SJSA1 (cell line): ENCODE measurements at regions not wholly inside any gene's neighbourhood (a gene's known extent, or its start where the extent isn't known, plus 50 kb on each side); places are given as distances from the start of the nearest gene placed in this dataset.
"Not testable (repeated sequence)": the region's sequence is repeated elsewhere in the genome, so short reads cannot be mapped to it uniquely, and the experiment has no call there.

Experiments used
- DNase-seq, 2 experiments: peaks; one replicate each; pipeline ENCODE4 v3.0.0-alpha.2; 2015 to 2020; ENCODE audit warnings: low spot score in 2 of 2, low read depth in 1 of 2
- H3K27ac ChIP-seq: fragments of 250-450 bp; sonication (Bioruptor Pico); 2 replicates; pipeline ENCODE4 v1.5.1; 2020; ENCODE audit warnings: mild to moderate bottlenecking, moderate library complexity
- H3K27me3 ChIP-seq: fragments of 250-450 bp; sonication (Bioruptor Pico); replicated peaks from 2 replicates; pipeline ENCODE4 v1.5.1; 2020; ENCODE audit warnings: mild to moderate bottlenecking, moderate library complexity
- H3K36me3 ChIP-seq: fragments of 250-450 bp; sonication (Bioruptor Pico); 2 replicates; pipeline ENCODE4 v1.5.1; 2020; ENCODE audit warnings: mild to moderate bottlenecking
- H3K4me1 ChIP-seq: fragments of 250-450 bp; sonication (Bioruptor Pico); replicated peaks from 2 replicates; pipeline ENCODE4 v1.6.1; 2021; ENCODE audit warnings: mild to moderate bottlenecking
- H3K4me3 ChIP-seq: fragments of 250-450 bp; sonication (Bioruptor Pico); 2 replicates; pipeline ENCODE4 v1.5.1; 2020; ENCODE audit warnings: mild to moderate bottlenecking
- H3K9me3 ChIP-seq: fragments of 250-450 bp; sonication (Bioruptor Pico); replicated peaks from 2 replicates; pipeline ENCODE4 v1.5.1; 2020; ENCODE audit warnings: mild to moderate bottlenecking

DNA sequence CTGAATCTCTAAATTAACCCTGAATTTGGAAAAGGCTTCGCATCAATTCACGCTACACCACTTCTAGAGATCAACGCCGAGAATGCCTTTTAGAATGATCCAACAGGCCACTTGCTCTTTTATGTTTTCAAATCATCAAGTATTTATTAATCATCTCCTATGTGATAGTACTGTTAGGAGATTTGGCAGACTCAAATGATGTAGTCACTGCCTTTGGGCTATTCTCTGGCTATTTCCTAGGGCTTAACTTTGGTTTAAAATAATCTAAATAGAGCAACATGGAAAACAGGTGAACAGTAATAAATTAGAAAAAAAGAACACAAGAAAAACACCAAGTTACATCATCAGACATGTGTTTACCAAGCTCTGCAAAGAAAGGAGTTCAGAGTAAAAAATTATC lies 140.3 kb downstream of the TENT5A start:
- Histone ChIP-seq H3K4me1 (peaks cover 21% of the 10 kb centered on the region), H3K36me3 (no peaks in the 10 kb centered on the region), H3K9me3 (no peaks in the 10 kb centered on the region), H3K27ac (no peak overlapping the region), H3K27me3 (no peaks in the 10 kb centered on the region), H3K4me3 (no peak overlapping the region)
- no peak for DNase-seq

DNA sequence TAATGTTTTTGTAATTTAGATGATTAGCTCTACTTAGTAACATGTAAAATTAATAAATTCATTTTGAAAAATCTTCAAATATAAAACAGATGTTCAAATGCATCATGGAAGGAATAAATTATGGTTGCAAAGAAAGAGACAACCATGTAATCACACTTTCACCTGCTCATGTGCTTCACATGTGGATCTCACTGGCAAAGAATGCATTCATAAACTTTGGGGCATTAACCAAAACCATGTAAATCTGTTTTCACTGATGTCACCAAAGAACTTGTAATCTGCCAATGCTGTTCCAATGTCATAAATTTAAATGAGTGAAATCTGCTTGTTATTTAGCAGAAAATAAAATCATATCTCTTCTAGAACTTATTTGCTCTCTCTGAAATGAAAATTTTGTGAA lies 142.7 kb downstream of the TENT5A start:
- no peak for DNase-seq
- no peak overlapping the region for H3K27ac ChIP-seq

GRCh38 chr6:81608776-81609175 lies 143.7 kb downstream of the TENT5A start:
- no peaks in the 10 kb centered on the region for H3K27me3 ChIP-seq

More for the DNA sequence above, 142.7 kb downstream of the TENT5A start:
- no peaks in the 10 kb centered on the region for H3K9me3 ChIP-seq
- no peaks in the 10 kb centered on the region for H3K27me3 ChIP-seq
- H3K36me3 ChIP-seq, result no peaks in the 10 kb centered on the region
- peaks cover 25% of the 10 kb centered on the region for H3K4me1 ChIP-seq
- H3K4me3 ChIP-seq, result no peak overlapping the region

DNA sequence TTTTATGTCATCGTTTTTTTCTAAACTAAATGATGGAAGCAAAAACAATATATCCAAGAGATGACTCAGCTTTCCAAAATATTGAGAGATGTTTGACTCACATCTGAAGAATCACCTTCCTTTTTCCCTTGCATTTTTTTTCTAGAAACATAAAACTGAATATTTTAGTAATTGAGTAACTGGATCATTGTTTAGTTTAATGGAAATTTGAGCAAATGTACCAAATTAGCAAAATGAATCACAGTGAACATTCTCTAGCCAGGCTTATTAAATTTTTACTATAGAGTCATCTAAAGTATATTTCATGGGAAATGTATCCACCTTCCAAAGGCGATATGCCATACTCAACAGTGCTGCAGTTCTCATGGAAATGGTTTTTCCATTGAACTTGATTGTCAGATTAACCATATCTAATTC lies 145.5 kb downstream of the TENT5A start:
- H3K36me3 ChIP-seq, result no peaks in the 10 kb centered on the region
- peaks cover 11% of the 10 kb centered on the region for H3K4me1 ChIP-seq
- H3K27me3 ChIP-seq, result no peaks in the 10 kb centered on the region
- H3K27ac ChIP-seq, result peak overlapping the region; percentile 6; the same call in 1 of the 2 replicates
- H3K4me3 ChIP-seq, result no peak overlapping the region
- no peaks in the 10 kb centered on the region for H3K9me3 ChIP-seq
- DNase-seq, result peak in 1 of 2 experiments; percentile 21

More at GRCh38 chr6:81608776-81609175, 143.7 kb downstream of the TENT5A start:
- peaks cover 17% of the 10 kb centered on the region for H3K4me1 ChIP-seq
- no peaks in the 10 kb centered on the region for H3K9me3 ChIP-seq
- H3K4me3 ChIP-seq, result no peak overlapping the region
- no peak overlapping the region for H3K27ac ChIP-seq
- H3K36me3 ChIP-seq, result no peaks in the 10 kb centered on the region
- no peak for DNase-seq

- DNase-seq, result no peak
- H3K4me1 ChIP-seq, result peaks cover 11% of the 10 kb centered on the region
- H3K27ac ChIP-seq, result no peak overlapping the region
- no peak overlapping the region for H3K4me3 ChIP-seq
- no peaks in the 10 kb centered on the region for H3K9me3 ChIP-seq
- no peaks in the 10 kb centered on the region for H3K27me3 ChIP-seq
- no peaks in the 10 kb centered on the region for H3K36me3 ChIP-seq
Observed at GRCh38 chr6:81605526-81605925, 147.0 kb downstream of the TENT5A start.

DNA sequence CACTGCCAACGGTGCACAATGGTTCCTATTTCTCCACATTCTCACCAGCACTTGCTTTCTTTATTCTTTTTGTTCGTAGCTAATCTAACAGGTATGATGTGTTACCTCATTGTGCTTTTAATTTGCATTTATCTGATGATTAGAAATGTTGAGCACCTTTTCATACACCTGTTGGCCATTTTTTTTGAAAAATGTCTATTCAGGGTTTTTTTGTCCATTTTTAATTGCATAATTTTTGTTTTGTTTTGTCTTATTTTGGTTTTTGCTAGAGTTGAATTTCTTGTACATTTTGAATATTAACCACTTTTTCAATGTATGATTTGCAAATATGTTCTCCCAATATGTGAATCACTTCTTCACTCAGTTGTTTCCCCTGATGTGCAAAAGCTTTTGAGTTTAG lies 150.6 kb downstream of the TENT5A start:
- DNase-seq, result no peak
- no peaks in the 10 kb centered on the region for H3K27me3 ChIP-seq
- no peak overlapping the region for H3K27ac ChIP-seq
- H3K4me3 ChIP-seq, result no peak overlapping the region
- no peaks in the 10 kb centered on the region for H3K36me3 ChIP-seq
- H3K4me1 ChIP-seq, result peaks cover 3% of the 10 kb centered on the region; the same call in 1 of the 2 replicates
- no peaks in the 10 kb centered on the region for H3K9me3 ChIP-seq

DNA sequence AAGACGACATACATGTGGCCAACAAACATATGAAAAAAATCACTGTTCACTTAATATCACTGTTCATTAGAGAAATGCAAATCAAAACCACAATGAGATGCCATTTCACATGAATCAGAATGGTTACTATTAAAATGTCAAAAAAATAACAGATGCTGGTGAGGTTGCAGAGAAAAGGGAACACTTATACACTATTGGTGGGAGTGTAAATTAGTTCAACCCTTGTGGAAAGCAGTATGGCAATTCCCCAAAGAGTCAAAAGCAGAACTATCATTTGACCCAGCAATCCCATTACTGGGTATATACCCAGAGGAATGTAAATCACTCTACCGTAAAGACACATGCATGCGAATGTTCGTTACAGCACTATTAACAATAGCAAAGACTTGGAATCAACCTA lies 152.0 kb downstream of the TENT5A start:
- H3K27ac ChIP-seq, DNase-seq, H3K27me3 ChIP-seq, H3K4me3 ChIP-seq, H3K9me3 ChIP-seq, H3K4me1 ChIP-seq, H3K36me3 ChIP-seq: not testable (repeated sequence)

DNA sequence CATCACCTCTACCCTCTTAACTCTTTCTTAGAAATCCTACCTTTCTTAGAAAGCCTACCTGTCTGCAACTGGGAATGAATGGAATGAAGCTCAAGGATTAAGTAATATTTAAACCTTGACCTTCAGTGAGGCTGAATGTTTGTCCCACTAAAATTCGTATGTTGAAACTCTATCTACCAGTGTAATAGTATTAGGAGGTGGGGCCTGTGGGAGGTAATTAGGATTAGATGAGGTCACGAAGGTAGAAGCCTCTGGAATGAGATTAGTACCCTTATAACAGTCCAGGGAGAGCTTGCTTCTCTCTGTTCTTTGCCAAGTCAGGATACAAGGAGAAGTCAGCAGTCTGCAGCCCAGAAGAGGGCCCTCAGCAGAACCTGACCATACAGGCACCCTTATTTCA lies 158.0 kb downstream of the TENT5A start:
- H3K9me3 ChIP-seq, result no peaks in the 10 kb centered on the region
- no peaks in the 10 kb centered on the region for H3K4me1 ChIP-seq
- no peaks in the 10 kb centered on the region for H3K36me3 ChIP-seq
- DNase-seq, result no peak
- no peak overlapping the region for H3K4me3 ChIP-seq
- no peaks in the 10 kb centered on the region for H3K27me3 ChIP-seq
- no peak overlapping the region for H3K27ac ChIP-seq

- Histone ChIP-seq H3K4me3 (no peak overlapping the region), H3K27me3 (no peaks in the 10 kb centered on the region), H3K4me1 (no peaks in the 10 kb centered on the region), H3K9me3 (no peaks in the 10 kb centered on the region; the same call in 1 of the 2 replicates), H3K27ac (no peak overlapping the region), H3K36me3 (no peaks in the 10 kb centered on the region)
- DNase-seq, result no peak
Observed at GRCh38 chr6:81590314-81590691, 162.2 kb downstream of the TENT5A start.

DNA sequence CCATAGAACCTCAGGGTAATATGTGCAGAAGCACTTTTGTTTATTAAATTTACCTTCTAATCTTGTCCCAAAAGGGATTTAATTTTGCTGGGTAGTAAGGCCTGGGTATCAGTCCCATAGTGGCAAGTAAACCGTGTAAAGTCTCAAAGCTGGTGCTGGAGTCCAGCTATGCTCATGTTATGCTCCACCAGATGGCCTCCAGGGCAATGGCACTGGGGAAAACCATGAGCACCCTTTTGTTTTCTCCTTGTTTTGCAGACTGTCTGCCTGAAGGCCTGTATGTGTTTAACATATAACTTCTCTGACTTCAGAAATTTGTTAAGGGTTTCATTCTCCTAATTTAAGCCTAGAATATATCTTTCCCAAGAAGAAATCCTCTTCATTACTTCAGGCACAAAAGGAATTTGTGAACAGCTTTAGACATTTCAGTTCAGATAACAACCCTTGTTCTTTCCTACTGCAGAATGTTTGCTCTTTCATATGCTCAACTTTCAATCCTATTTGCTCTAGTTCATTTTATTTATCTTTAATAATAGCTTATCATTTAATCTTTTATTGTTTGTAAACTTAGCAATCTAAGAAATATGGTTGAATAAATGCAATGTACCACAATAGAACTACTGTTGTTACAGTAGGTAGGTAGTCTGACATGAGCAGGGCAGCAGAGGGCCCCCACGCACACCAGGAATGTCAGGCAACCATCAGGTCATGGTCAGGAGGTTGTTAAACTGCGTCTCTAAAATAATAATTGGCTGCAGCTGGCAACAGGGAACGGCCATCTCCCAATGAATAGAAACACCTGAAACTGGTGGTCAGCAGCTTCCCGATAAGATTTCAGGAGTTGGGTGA lies 162.8 kb downstream of the TENT5A start:
- no peaks in the 10 kb centered on the region for H3K36me3 ChIP-seq
- H3K4me1 ChIP-seq, result no peaks in the 10 kb centered on the region
- no peaks in the 10 kb centered on the region; the same call in 1 of the 2 replicates for H3K9me3 ChIP-seq
- H3K4me3 ChIP-seq, result no peak overlapping the region
- no peak overlapping the region for H3K27ac ChIP-seq
- H3K27me3 ChIP-seq, result no peaks in the 10 kb centered on the region
- DNase-seq, result no peak

DNA sequence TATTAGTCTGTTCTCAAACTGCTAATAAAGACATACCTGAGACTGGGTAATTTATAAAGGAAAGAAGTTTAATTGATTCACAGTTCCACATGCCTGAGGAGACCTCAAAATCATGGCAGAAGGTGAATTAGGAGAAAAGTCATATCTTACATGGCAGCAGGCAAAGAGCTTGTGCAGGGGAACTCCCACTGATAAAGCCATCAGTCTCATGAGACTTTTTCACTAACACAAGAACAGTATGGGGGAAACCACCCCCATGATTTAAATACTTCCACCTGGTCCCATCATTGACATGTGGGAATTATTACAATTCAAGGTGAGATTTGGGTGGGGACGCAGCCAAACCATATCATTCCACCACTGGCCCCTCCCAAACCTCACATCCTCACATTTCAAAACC lies 166.8 kb downstream of the TENT5A start:
- not testable (repeated sequence) for H3K27me3 ChIP-seq, H3K4me1 ChIP-seq, H3K4me3 ChIP-seq, H3K27ac ChIP-seq, DNase-seq, H3K9me3 ChIP-seq, H3K36me3 ChIP-seq

- not testable (repeated sequence) for H3K4me3 ChIP-seq, H3K36me3 ChIP-seq, H3K27me3 ChIP-seq, H3K27ac ChIP-seq, H3K9me3 ChIP-seq, H3K4me1 ChIP-seq, DNase-seq
Observed at GRCh38 chr6:81584156-81584555, 168.3 kb downstream of the TENT5A start.

- H3K36me3 ChIP-seq, result no peaks in the 10 kb centered on the region
- H3K27ac ChIP-seq, result no peak overlapping the region
- H3K27me3 ChIP-seq, result no peaks in the 10 kb centered on the region
- H3K9me3 ChIP-seq, result no peaks in the 10 kb centered on the region
- no peak for DNase-seq
- no peaks in the 10 kb centered on the region for H3K4me1 ChIP-seq
- H3K4me3 ChIP-seq, result no peak overlapping the region
Observed at GRCh38 chr6:81575442-81575841, 177.0 kb downstream of the TENT5A start.

DNA sequence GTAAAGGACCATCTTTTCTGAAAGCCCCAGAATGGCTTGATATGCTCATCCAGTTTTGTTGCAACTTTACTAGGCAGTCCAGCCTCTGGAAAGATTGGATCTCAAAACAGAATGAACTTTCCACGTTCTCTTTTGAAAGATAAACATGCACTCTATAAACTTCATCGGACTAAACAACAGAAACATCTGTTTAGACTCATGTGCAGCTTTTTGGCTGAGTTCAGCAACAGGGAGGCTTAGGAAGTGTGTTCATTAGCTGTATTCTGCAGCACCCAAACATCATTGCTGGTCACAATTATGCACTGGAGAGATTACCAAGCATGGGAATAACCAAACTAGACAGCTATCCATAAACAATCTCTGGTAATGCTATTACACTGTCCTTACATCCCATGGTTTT lies 180.5 kb downstream of the TENT5A start:
- H3K4me3 ChIP-seq, result no peak overlapping the region
- H3K36me3 ChIP-seq, result no peaks in the 10 kb centered on the region
- no peak for DNase-seq
- no peaks in the 10 kb centered on the region for H3K27me3 ChIP-seq
- H3K9me3 ChIP-seq, result 0 out of 2 replicates have a peak, but pooled peaks cover 2% of the 10 kb centered on the region
- H3K4me1 ChIP-seq, result no peaks in the 10 kb centered on the region
- H3K27ac ChIP-seq, result no peak overlapping the region

DNA sequence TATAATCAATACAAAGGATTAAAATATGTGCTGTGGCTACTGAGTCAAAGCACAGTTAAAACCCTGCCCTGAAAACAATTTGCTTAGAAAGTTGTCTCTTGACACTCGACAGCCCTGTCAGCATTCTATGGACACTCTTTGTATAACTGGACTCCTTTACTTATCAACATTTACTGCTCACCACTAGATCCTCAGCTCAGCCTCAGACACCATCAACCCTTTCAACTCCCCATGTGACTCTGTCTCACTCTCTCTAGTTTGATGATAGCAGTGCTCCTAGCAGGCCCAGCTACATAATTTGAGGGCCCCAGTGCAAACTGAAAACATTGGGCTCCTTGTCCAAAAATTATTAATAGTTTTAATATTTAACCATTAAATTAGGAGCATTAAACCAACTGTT lies 181.8 kb downstream of the TENT5A start:
- 0 out of 2 replicates have a peak, but pooled peaks cover 2% of the 10 kb centered on the region for H3K9me3 ChIP-seq
- H3K27me3 ChIP-seq, result no peaks in the 10 kb centered on the region
- H3K4me3 ChIP-seq, result no peak overlapping the region
- H3K36me3 ChIP-seq, result no peaks in the 10 kb centered on the region
- no peak overlapping the region for H3K27ac ChIP-seq
- no peak for DNase-seq
- no peaks in the 10 kb centered on the region for H3K4me1 ChIP-seq
